Karpas-422 (cell line): ENCODE measurements at regions not wholly inside any gene's neighbourhood (a gene's known extent, or its start where the extent isn't known, plus 50 kb on each side); places are given as distances from the start of the nearest gene placed in this dataset.

Source experiments
- DNase-seq: peaks from one replicate; pipeline ENCODE4 v3.0.0-alpha.2; 2015
- H2AFZ ChIP-seq: fragments of 200-600 bp; sonication (generic); 2 replicates; pipeline ENCODE4 v1.6.1; 2014; ENCODE audit warnings: antibody characterized with exemption, low read length, mixed read lengths
- H3K27ac ChIP-seq: fragments of 200-600 bp; sonication (generic); 2 replicates; pipeline ENCODE4 v1.5.1; 2014; ENCODE audit warnings: mild to moderate bottlenecking, low read length, moderate library complexity
- H3K27me3 ChIP-seq: fragments of 200-600 bp; sonication (generic); 2 replicates; pipeline ENCODE4 v1.6.1; 2014; ENCODE audit warnings: low read length, mixed read lengths
- H3K36me3 ChIP-seq: fragments of 200-600 bp; sonication (generic); 2 replicates; pipeline ENCODE4 v1.6.1; 2014; ENCODE audit warnings: low read length, mixed read lengths; ENCODE audit not compliant: insufficient read depth
- H3K4me1 ChIP-seq: fragments of 200-600 bp; sonication (generic); 2 replicates; pipeline ENCODE4 v1.6.1; 2014; ENCODE audit warnings: mild to moderate bottlenecking, low read length, mixed read lengths
- H3K4me2 ChIP-seq: fragments of 200-600 bp; sonication (generic); 2 replicates; pipeline ENCODE4 v1.6.1; 2014; ENCODE audit warnings: low read length, low read depth, mild to moderate bottlenecking; ENCODE audit not compliant: poor library complexity, severe bottlenecking
- H3K4me3 ChIP-seq: fragments of 200-600 bp; sonication (generic); 2 replicates; pipeline ENCODE4 v1.5.1; 2014; ENCODE audit warnings: mild to moderate bottlenecking, antibody characterized with exemption, low read length, mixed read lengths
- H3K79me2 ChIP-seq: fragments of 200-600 bp; sonication (generic); 2 replicates; pipeline ENCODE4 v1.6.1; 2014; ENCODE audit warnings: mild to moderate bottlenecking, low read length, mixed read lengths
- H3K9ac ChIP-seq: fragments of 200-600 bp; sonication (generic); 2 replicates; pipeline ENCODE4 v1.6.0; 2014; ENCODE audit warnings: low read length
- H3K9me2 ChIP-seq: fragments of 200-600 bp; sonication (generic), shearing (Covaris generic); replicated peaks from 2 replicates; pipeline ENCODE4 v1.6.0; 2014; ENCODE audit warnings: mild to moderate bottlenecking, low read length, moderate library complexity; ENCODE audit not compliant: insufficient read depth
- H3K9me3 ChIP-seq: fragments of 300-700, 200-600 bp; sonication (generic); 2 replicates; pipeline ENCODE4 v1.6.1; 2014; ENCODE audit warnings: low read length, mixed read lengths
- H4K20me1 ChIP-seq: fragments of 200-600 bp; sonication (generic); 2 replicates; pipeline ENCODE4 v1.6.1; 2014; ENCODE audit warnings: mild to moderate bottlenecking, antibody characterized with exemption, low read length, low read depth; ENCODE audit not compliant: insufficient read depth

DNA sequence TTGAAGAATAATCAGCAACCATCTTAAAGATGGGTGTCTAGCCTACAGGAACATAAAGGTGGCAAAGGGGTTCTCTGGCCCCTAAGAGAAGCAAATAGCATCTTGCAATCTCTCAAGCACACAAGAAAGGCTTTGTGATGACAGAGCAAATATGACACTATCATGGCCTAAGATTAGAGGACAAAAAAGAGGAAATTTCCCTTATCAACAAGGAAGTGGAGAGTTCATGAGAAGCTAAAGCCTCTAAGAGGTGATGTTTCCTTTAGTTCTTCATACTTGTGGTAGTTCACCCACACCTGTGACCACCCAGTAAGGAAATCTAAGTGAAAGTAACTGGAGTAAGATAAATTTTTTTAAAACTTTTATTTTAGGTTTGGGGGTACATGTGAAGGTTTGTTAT, 88.4 kb downstream of the OLIG3 start:
- Histone ChIP-seq H3K27me3 (no peaks in the 10 kb centered on the region), H3K27ac (peak overlapping the region; percentile 82), H3K4me2 (peak overlapping the region; percentile 24), H2AFZ (peak overlapping the region; percentile 93), H3K9me2 (no peaks in the 10 kb centered on the region), H3K9me3 (no peaks in the 10 kb centered on the region), H3K36me3 (no peaks in the 10 kb centered on the region; the same call in 1 of the 2 replicates), H3K79me2 (no peaks in the 10 kb centered on the region), H3K9ac (0 out of 2 replicates have a peak overlapping the region, but pooled peaks have one; percentile 20), H4K20me1 (no peaks in the 10 kb centered on the region), H3K4me3 (no peak overlapping the region; the same call in 1 of the 2 replicates), H3K4me1 (peaks cover 19% of the 10 kb centered on the region)
- peak; percentile 64 for DNase-seq

DNA sequence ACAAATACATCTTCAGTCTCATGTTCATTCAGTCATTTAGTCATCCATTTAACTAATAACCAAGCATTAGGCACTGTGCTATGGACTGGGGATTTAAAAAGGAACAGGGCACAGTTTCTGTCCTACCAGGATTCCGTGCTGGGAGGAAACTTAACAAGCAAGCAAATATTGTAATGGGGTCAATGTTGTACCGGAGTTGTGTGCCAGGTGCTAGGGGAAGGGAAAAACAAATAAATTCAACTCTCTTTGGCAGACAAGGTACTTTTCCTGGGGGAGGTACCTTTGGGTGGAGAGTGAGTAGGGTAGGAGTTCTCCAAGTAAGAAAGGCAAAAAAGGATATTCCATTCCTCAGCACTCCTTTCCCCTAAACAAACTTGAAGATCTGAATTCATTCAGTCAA, 90.3 kb downstream of the OLIG3 start:
- Histone ChIP-seq H3K9me3 (no peaks in the 10 kb centered on the region), H3K79me2 (no peaks in the 10 kb centered on the region), H3K27ac (no peak overlapping the region), H3K27me3 (no peaks in the 10 kb centered on the region), H4K20me1 (no peaks in the 10 kb centered on the region), H3K36me3 (no peaks in the 10 kb centered on the region; the same call in 1 of the 2 replicates), H3K4me2 (no peak overlapping the region), H3K4me1 (peaks cover 19% of the 10 kb centered on the region), H3K9ac (no peak overlapping the region), H2AFZ (no peak overlapping the region), H3K9me2 (no peaks in the 10 kb centered on the region), H3K4me3 (no peak overlapping the region)
- no peak for DNase-seq

DNA sequence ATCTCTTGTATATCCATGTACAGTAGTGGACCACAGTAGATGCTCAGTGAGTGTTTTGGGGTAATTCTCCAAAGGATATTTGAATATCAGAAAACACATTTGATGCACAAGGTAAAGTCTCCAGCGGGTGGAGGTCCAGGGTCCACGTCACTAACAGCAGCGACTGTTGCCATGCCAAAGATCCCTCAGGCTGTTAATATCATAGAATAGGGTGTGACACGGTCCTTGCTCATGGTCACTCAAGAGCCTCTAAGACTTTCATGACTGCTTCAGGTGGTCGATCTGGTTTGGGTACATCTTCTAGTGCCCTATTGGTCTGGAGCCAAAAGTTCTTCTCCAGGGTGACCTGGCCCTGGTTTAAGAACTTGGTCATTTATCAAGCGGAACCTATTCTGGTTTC, 90.8 kb downstream of the OLIG3 start:
- Histone ChIP-seq H3K27ac (no peak overlapping the region), H3K9me3 (no peaks in the 10 kb centered on the region), H3K9me2 (no peaks in the 10 kb centered on the region), H3K4me1 (peaks cover 19% of the 10 kb centered on the region), H3K4me2 (no peak overlapping the region), H3K4me3 (no peak overlapping the region), H3K9ac (no peak overlapping the region), H4K20me1 (no peaks in the 10 kb centered on the region), H3K27me3 (no peaks in the 10 kb centered on the region), H2AFZ (no peak overlapping the region), H3K36me3 (no peaks in the 10 kb centered on the region; the same call in 1 of the 2 replicates), H3K79me2 (no peaks in the 10 kb centered on the region)
- DNase-seq, result no peak

DNA sequence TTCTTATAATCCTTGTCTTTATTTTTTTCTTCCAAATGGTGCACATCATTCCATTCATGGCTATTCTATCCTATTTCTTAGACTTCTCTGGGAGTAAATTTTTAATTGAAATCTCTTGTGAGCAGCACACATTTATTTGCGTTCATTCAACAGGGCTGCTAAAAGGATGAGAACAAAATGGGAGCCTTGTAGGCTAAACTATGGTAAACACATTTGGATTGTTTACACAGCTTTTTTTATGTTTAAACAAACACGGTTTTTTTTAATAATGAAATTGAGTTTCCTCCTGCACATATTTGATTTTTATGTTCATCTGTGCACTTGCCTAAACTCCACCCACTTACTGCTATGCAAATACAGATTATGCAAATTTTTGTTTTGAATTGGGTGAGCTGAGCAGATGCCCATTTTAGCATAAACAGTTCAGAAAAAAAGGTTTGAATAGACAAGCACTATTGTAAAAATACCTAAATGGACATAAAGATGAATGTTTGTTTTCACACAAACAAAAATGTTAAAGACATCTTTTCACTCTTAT, 92.0 kb downstream of the OLIG3 start:
- H2AFZ ChIP-seq, result no peak overlapping the region
- H3K9me3 ChIP-seq, result no peaks in the 10 kb centered on the region
- no peaks in the 10 kb centered on the region for H3K27me3 ChIP-seq
- H4K20me1 ChIP-seq, result no peaks in the 10 kb centered on the region
- no peak overlapping the region for H3K9ac ChIP-seq
- H3K9me2 ChIP-seq, result no peaks in the 10 kb centered on the region
- peaks cover 19% of the 10 kb centered on the region for H3K4me1 ChIP-seq
- H3K4me3 ChIP-seq, result no peak overlapping the region
- H3K4me2 ChIP-seq, result no peak overlapping the region
- H3K79me2 ChIP-seq, result no peaks in the 10 kb centered on the region
- H3K36me3 ChIP-seq, result no peaks in the 10 kb centered on the region; the same call in 1 of the 2 replicates
- no peak overlapping the region for H3K27ac ChIP-seq
- no peak for DNase-seq

DNA sequence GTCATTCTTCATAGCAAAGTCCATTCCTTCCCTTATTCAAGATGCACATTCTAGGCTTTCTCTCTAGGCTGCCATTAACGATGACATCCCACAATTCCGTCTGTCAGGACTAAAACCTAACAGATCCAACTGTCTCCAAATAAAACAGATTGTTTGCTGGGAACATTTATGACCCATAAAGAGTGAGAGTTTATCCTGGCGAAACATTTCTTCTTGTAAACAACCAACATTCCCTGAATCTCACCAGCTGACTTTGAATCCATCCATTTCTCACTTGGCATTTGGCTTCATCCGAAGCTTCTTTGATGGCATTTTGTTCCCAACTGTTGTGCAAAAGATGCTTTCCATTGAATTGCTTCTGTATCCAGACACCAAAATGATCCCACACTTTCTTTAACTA, 93.1 kb downstream of the OLIG3 start:
- DNase-seq, result no peak
- Histone ChIP-seq H4K20me1 (no peaks in the 10 kb centered on the region), H3K27me3 (no peaks in the 10 kb centered on the region), H3K4me1 (peaks cover 18% of the 10 kb centered on the region), H3K4me3 (no peak overlapping the region), H2AFZ (no peak overlapping the region), H3K4me2 (no peak overlapping the region), H3K27ac (no peak overlapping the region), H3K79me2 (no peaks in the 10 kb centered on the region), H3K9me2 (no peaks in the 10 kb centered on the region), H3K9ac (no peak overlapping the region), H3K9me3 (no peaks in the 10 kb centered on the region), H3K36me3 (no peaks in the 10 kb centered on the region)

DNA sequence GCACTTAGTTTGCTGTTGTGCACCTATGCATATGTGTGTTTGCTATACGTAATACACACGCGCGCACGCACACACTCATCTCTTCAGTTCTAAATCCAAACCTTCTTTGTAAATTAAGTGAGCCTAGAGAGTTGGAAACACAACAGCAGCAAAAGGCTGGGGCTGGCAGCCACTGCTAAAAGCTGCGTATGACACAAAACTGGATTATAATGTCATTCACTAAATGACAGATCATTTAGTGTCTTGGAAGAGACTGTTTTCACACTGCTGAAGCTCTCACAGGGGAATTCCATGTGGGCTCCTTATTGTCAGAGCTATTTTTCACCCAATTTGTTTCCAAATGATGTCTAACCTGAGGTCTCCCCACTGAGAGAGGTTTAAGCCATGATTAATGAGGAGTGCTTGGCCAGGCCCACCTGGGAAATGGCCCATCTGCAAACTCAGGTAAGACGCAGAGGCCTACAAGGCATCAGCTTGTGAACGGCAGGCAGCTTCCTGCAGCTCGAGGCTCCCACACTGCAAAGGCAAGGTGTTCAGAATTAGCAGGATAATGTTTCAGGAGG, 94.2 kb downstream of the OLIG3 start:
- no peaks in the 10 kb centered on the region for H3K9me2 ChIP-seq
- H3K4me3 ChIP-seq, result no peak overlapping the region
- no peaks in the 10 kb centered on the region for H4K20me1 ChIP-seq
- H3K9me3 ChIP-seq, result no peaks in the 10 kb centered on the region
- no peak overlapping the region for H3K9ac ChIP-seq
- H3K27ac ChIP-seq, result no peak overlapping the region
- H3K36me3 ChIP-seq, result no peaks in the 10 kb centered on the region
- H3K79me2 ChIP-seq, result no peaks in the 10 kb centered on the region
- no peak for DNase-seq
- no peaks in the 10 kb centered on the region for H3K27me3 ChIP-seq
- peaks cover 6% of the 10 kb centered on the region for H3K4me1 ChIP-seq
- no peak overlapping the region for H3K4me2 ChIP-seq
- H2AFZ ChIP-seq, result no peak overlapping the region

DNA sequence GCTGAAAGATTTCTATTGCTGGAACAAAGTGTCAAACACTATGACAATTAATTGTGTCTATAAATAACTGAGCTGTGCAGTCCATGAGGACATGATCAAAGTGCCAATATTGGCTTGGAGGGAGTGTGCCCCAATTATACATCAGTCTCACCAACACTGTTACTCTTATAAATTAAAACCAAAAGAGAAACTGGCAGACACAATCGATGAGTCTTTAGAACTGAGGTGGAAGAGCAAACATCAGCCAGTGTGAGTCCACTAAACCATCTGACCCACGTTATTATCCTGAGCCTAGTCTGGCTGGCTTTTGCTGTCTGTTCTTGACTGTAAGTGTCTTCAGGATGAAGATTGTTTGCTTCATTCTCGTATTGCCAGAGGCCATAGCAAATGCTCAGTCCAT, 98.9 kb downstream of the OLIG3 start:
- no peaks in the 10 kb centered on the region for H4K20me1 ChIP-seq
- H3K27me3 ChIP-seq, result no peaks in the 10 kb centered on the region
- H3K36me3 ChIP-seq, result no peaks in the 10 kb centered on the region
- H3K27ac ChIP-seq, result no peak overlapping the region
- no peaks in the 10 kb centered on the region for H3K9me2 ChIP-seq
- H3K79me2 ChIP-seq, result no peaks in the 10 kb centered on the region
- no peak overlapping the region for H3K9ac ChIP-seq
- H3K9me3 ChIP-seq, result no peaks in the 10 kb centered on the region
- no peak for DNase-seq
- H2AFZ ChIP-seq, result no peak overlapping the region
- H3K4me3 ChIP-seq, result no peak overlapping the region
- no peak overlapping the region for H3K4me2 ChIP-seq
- no peaks in the 10 kb centered on the region for H3K4me1 ChIP-seq

DNA sequence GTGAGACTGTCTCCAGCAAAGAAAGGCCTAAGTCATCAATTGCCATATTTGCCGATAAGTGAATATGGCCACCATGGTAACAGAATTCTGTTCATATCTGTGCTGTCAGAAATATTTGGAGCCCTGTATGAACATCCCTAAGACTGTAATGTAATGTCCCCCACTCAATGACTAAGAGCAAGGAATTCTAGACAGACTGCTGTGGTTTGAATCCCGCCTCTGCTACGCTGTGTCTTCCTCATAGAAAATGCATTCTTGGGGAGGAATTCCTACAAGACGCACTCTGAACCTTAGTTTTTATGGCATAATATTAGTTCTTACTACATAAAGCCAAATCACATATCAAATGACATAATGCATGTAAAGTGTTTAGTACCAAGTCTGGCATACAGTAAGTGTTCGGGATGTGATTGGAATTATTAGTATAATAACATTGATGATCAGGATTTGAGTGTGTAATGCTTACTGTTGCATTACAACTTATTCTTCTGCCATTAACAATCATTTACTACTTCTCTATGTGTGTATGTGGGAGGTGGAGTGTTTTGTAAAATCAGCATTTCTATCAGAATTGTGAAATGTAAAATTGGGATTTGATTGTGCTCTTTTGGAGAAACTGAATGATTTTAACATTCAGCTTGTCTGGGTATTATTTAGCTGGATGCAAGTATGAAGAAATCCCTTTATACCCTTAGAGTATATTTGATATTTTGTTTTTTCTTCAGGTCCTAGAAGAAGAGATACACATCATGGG, 103.0 kb downstream of the OLIG3 start:
- no peak overlapping the region for H3K9ac ChIP-seq
- H3K9me2 ChIP-seq, result no peaks in the 10 kb centered on the region
- no peaks in the 10 kb centered on the region for H4K20me1 ChIP-seq
- H3K27me3 ChIP-seq, result no peaks in the 10 kb centered on the region
- peaks cover 12% of the 10 kb centered on the region for H3K4me1 ChIP-seq
- no peak overlapping the region for H3K4me3 ChIP-seq
- H3K79me2 ChIP-seq, result no peaks in the 10 kb centered on the region
- no peak overlapping the region for H3K27ac ChIP-seq
- no peak overlapping the region for H3K4me2 ChIP-seq
- no peak overlapping the region for H2AFZ ChIP-seq
- no peaks in the 10 kb centered on the region for H3K9me3 ChIP-seq
- H3K36me3 ChIP-seq, result no peaks in the 10 kb centered on the region
- DNase-seq, result no peak
